GM18858 (cell line): ENCODE measurements at regions not wholly inside any gene's neighbourhood (a gene's known extent, or its start where the extent isn't known, plus 50 kb on each side); places are given as distances from the start of the nearest gene placed in this dataset.

ENCODE experiments used
- ATAC-seq: cut with Tn5 transposase; IDR thresholded peaks from one replicate; pipeline ENCODE4 v1.9.1; 2021; ENCODE audit not compliant: unreplicated experiment

DNA sequence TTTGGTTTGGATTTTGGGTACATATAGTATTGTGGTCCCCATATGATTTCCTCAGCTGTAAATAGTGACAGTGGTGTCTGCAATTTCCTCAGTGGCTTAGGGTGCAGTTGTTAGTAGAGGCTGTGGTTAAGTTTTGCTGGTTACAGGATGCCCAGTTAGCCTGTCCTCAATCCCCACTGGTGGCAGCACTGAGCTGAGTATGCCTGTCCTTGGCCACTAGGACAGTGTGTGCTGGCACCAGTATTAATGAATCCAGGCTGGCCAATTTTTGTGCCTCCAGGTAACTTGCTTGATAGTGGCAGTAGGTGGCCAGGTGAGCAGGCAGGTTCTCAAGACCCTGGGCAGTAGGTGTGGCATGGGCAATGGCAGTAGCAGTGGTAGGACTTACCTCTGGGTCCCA is 973.1 kb downstream of the TMEM182 start:
- ATAC-seq: no peak

DNA sequence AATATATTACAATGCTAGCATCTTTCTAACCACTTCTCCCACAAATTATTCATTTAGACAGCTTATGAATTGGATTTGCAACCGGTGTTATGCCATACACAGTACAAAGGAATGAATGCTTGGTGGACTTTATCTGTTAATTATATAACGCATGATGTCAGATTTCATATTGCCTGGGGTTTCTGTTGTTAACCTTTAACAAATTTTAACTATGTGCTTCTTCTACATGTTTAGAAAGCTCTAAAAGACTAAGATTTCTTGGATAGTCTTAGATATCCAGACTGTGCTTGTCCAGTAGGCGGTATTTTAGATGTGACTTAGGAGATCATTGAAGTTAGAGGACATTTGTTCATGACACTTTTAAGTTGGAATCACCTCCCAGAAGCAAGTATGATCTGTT is 976.3 kb downstream of the TMEM182 start:
- ATAC-seq: no peak

DNA sequence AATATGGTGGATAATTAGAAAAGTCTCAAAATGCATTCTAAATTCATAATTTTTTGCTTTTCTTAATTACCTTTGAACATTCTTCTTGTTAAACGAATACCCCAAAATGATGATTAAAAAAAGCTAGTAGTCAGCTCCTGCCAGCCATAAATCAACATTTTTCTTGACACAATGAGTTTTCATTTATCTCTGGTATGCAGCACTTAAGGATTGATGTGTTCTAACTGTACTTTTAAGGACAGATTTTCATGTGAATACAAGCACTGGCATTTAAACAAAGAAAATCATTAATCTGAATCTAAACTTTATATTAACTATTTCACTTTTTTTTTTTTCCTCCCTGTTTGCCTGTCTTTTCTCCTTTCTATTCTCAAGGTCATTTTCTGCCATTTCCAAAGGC is 976.8 kb downstream of the TMEM182 start:
- ATAC-seq: no peak

DNA sequence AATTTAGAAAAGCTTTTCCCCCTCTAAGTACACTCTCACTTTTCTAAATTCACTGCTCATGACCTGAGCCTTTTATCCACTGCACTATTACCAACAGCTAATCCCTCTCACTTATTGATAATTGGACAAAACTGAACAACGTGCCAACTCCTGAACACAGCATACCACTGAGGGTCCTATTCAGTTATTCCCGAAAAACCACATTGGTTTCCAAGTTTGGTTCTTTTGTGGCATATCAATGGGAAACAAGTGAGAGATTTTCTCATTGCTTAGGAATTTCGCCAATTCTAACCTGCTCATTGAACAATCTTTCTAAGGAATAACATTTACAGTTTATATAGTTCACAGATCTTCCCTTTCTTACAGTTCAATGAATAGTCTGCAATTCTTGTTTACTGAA is 977.4 kb downstream of the TMEM182 start:
- ATAC-seq: no peak

DNA sequence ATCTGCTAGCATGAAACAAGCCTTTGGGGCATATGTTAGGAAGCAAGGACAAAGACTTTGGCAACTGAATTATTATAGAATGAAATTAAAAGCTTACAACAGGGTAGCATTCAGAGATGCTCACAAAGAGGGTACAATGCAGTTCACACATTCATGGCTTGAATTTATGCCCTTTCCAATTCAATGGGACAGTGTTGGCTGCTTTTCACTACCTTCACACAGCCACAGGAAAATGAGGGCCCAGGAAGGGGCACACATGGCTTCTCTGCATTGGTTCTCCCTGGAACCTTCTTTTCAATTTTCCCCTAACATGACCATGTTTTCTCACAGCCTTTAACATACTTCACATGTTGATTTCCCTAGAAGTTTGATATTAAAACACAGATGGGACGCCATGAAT is 978.1 kb downstream of the TMEM182 start:
- ATAC-seq: no peak

DNA sequence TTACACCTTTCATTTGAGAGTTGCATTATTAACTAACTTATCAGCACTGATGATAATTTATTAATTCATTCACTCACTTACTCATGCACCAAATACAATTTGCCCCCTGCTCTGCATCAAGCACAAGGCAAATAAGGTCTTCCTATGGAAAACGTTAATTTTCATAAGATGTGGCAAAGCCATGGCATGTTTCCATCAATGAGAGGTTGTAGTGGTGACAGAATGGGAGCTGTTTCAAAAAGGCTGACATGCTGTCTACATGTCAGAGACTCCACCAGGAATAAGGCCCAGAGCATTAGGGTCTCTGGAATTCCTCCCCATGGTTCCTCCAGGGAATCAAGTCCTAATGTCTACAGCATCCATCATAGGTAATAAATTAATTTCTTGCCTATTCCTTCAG is 978.8 kb downstream of the TMEM182 start:
- ATAC-seq: no peak

DNA sequence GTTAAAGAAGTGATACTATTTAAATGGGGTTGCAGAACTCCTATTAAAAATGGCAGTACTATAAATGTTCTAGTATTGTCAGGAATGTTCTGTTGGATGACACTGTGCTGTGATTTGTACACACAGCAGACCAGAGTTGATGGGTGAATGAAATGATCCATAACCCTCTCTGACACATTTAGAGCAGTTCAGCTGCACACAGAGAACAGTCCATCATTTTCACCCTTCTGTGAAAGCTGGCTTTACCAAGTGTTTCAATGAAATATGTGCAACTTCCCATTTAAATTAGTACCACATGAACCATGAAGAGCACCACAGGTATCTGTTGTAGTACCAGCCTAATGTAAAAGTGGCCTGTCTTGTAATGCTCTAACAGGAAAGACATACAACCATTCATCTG is 981.4 kb downstream of the TMEM182 start:
- ATAC-seq: no peak

DNA sequence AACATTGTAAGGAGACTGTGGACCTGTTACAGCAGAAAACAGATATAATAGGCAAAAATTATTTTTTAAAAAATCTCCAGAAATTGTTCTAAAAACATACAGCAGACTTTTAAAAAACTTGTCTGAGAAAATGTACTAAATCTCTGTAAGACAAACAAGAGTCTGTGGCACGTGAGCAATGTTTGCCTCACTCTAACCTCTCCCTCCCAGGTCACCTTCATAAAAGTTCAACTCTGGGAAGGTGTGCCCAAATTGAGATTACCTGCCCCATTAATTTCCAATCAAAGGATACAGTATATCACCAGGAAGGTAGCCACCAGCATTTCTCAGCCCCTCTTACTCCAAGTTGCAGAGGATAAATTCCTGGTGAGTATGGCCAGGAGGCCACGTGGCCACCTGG is 992.7 kb downstream of the TMEM182 start:
- ATAC-seq: no peak

DNA sequence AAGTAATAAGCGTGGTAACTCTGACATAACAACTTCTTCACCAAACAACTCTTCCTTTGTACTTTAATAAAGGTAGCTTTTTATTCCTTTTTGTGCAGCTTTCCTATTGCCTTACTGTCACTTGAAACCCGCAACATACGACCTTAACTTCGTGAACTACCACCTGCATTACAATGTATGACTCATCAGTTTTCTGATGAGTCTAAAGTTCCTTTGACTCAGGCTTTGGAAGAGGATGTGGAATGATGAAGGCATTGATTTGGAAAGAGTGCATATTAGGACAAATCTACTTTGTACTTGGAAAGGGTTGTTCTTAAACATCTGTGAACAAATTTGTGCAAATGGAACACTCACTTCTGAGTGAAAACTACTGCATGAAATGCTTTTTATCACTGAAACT is 1012.1 kb downstream of the TMEM182 start:
- ATAC-seq: no peak

DNA sequence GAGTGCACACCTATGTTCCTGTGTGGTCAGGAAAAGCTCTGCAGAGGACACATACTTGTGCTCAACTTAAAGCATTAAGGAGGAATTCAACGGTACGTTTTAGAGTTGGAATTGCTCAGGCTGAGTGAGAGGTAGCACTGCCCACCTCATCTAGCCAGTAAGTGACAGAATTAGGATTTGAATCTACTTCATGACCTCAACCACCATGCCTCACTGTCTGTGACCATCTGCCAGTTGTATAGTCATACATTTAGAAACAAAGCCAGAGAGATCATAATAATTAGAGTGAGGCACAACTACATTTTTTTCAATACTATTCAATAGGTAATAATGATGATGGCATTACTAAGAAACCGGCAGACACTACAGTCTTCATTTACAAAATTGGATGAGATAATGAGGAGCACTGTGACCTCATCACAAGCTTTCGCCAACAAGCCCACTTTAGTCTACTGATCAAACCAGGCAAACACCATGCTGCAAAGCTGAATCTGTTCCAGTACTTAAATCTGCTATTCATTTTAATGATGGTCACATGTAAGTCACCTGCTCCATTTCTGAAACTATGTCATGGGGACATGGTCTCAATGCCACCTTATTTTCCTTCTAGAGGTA is 1018.4 kb downstream of the TMEM182 start:
- no peak for ATAC-seq

DNA sequence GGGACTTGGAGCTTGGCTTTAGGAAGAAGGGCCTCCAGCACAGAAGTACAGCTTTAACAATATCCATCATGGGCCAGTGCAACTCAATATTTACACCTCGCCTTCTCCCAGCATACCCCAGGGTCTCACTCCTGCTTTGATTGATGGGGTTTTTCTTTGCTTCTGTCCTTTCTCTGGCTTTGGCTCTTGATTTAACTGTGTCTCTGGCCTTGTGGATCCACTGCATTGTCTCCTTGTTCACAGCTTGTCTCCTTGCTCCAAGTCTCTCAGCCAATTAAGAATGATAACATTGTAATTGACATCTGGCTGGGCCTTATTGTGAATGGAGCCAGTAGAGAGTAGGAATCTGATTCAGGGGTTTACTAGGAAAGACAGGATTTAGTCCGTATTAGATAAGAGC is 1019.5 kb downstream of the TMEM182 start:
- no peak for ATAC-seq

DNA sequence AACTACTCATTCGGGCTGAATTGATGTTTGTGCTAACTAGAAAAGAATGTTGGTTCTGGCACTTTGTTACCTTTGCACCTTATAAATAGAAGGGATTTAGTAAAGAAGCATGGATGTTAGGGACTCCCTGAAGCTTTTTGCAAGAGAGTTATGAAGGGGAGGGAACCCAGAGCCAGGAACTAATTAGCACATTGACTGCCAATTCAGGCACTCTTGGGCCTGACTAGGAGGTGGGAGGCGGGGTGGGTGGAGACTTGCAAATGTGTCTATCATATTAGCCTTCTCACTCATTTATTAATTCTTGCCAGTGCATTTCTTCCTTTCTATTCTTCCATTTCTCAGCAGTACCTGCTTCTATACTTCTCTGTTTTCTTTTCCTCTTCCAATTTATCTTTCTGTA is 1022.4 kb downstream of the TMEM182 start:
- ATAC-seq: no peak

DNA sequence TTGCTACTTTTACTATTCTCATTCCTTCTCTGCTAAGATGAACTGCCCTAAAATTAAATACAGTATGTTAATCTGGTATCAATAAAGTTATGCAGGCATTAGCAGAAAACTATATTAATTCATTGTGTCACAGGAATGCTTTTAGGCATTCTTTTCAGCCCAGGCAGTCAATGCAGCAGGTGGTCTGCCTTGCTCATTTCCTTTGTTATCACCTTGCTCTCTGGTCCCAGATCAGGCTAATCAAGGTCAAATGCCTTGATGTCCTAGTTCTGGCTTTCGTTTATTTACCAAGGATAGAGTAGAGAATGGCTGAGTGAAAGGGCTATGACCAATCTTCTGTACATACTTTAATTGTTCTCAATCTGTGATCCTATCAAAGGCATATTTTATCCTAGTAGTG is 1023.6 kb downstream of the TMEM182 start:
- ATAC-seq: no peak

DNA sequence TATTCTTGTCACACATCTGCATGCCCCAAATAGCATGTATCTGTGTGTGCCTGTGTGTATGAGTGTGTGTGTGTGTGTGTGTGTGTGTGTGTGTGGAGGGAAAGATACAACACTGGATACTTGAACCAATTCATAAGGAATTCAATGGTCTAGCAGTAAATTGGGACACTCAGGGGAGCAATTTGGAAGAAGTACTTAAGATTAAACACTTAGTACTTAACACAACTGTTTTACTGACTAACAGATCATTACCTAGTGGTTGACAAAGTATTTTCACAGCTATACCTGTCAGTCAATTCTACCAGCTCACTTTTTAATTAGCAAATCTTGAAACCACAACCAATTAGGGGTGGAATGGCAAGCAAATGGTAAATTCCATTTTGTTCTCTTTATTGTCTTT is 1024.1 kb downstream of the TMEM182 start:
- ATAC-seq: no peak

DNA sequence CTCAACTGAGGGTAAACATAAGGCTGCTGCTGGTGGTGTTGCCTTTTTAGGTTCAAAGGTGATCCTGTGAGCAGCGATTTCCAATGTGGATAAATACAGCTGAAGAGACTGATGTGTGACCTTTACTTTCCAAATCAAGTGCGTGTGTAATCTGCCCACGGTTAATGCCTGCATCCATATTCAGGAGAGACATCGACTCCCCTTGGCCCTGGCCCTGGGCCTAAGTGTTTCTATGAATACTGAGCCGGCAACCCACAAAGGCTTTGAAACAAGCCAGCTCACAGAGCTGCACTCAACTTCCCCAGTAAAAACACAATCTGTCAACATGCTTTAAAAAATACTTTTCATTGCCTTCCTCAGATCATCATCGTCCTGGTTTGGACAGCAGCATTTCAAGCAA is 1026.6 kb downstream of the TMEM182 start:
- no peak for ATAC-seq

DNA sequence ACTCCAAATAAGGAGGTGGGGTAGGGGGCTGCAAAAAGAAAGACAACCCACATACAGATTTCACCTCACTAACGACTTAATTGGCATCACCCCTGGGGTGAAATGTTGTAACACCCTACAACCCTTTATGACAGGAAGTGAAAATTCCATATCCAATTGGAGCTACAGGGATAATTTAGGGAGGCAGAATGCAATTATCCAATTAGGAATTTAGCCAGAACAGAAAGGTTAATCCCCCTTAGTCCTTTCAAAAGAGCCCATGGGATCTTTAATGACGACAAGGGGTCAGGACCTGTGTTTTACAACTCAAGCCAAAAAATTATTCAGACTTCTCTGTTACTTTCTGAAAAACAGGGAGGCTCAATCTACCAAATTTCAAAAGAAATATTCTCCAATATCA is 1027.1 kb downstream of the TMEM182 start:
- no peak for ATAC-seq

DNA sequence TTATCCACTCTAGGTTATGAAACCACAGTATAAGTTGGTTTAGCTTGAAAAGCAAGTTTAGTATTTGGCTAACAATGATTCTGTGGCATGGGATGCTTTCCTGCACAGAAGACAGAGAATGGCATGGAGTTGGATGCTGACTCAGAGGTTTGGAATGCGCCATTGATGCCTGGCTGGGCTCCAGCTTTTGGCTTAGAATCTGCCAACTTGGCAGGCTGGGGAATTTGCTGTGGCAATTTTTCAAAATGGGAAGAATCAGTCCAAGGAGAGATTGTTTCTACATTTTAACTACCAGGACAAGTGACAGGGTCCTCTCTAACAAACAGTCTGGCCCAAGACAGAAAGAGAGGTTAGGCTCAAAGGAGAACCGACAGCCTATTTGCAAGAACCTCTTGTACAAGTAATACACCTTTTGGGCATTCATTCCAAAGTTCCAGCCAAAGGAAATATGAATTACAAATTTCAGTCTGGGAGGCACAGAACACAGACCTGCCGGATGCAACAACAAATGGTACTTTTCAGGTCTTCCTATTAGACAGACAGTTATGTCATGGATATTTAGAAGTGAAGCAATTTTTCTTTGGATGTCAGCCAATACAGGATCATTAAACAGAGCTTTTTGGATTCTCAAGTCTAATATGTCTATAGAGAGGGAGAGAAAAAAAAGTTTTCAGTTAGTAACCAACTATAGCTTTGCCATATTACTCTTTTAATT is 1027.7 kb downstream of the TMEM182 start:
- no peak for ATAC-seq

DNA sequence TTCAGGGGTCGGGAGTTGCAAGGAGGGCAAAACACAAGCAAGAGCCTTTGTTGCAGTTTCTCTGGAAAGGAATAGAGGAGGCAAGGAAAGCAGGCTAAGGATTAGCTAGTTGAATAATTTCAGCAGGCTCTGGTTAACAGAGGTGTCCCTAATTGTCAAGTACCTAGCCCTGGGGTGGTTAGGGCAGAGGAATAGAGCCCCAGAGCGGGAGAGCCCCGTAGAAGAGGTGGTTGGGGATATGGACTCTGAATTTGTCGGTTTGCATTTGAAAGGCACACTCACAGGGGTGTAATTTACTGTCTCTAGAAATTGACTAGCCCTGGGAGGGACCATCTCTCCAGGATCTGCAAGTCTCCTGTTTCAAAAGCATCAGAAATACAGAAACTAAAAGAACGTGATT is 1030.2 kb downstream of the TMEM182 start:
- no peak for ATAC-seq

DNA sequence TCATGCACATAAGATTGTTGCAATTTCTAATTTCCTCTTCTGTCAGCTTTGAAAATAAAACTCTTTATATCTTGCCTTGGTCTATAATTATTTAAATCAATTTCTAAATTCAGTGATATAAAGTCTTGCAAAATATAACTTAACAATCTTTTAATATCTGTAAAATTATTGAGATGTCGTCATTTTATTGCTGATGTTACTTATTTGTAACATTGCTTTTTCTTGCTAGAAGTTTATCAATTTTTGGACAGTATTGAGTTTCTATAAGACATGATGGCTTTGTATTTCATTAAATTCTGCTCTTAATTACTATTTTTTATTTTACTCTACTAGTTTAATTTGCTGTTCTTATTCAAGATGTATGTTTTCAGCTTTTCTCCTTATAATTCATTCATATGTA is 1036.5 kb downstream of the TMEM182 start:
- no peak for ATAC-seq

DNA sequence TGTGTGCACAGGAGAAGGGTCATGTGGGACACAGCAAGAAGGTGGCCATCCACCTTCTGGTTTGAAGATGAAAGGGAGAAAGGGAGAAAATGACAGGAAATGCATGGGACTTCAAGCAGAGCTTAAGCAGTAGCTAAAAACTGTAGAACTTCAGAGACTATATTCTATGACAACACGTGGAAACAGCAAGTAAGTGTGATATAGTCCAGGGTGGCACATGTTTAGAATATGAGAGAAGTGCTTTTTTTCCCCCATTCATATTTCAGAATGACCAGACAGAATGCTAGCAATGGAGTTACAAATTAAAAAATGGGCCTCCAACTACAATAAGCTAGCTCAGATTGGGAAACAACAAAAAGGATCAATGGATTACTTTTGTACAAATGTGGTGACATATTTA is 1042.2 kb downstream of the TMEM182 start:
- ATAC-seq: no peak

DNA sequence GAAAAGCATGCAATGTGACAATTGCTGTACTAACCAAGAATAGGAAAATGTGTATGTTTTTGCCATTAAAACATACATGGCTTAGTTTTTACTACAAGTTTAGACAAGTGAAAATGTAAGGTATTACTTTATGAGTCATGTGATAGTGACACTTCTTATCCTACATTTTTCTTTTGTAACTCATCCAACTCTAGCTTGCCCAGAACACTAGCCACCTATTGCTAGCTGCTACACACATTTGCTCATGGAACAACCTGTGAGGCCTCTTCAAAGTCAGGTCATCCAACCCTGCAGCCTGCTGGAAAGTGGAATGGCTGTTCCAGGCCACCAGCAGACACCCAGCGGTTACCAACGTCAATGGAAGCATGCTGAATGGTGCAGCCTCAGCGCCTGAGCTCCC is 1043.9 kb downstream of the TMEM182 start:
- no peak for ATAC-seq

DNA sequence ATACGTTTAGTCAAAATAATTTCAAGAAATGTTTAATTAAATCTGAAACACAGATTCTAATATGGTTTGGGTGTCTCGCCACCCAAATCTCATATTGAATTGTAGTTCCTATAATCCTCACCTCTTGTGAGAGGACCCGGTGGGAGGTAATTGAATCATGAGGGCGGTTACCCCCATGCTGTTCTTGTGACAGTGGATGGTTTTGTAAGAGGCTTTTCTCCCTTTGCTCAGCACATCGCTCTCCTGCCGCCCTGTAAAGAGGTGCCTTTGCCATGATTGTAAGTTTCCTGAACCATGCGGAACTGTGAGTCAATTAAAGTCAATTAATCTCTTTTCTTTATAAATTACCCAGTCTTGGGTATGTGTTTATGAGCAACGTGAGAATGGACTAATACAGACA is 1045.1 kb upstream of the POU3F3 start:
- ATAC-seq: no peak

DNA sequence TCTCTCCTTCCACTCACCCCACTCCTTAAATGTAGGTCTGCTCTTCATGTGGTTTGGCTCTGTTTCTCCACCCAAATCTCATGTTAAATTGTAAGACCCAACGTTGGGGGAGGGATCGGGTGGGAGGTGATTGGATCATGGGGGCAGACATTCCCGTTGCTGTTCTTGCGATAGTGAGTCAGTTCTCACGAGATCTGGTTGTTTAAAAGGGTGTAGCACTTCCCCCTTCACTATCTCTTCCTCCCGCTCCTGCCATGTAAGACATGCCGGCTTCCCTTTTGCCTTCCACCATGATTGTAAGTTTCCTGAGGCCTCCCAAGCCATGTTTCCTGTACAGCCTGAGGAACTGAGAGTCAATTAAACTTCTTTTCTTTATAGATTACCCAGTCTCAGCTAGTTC is 1044.5 kb upstream of the POU3F3 start:
- no peak for ATAC-seq
